K562 (cell line): ENCODE measurements at regions not wholly inside any gene's neighbourhood (a gene's known extent, or its start where the extent isn't known, plus 50 kb on each side); places are given as distances from the start of the nearest gene placed in this dataset.

Experiments used
- ATAC-seq: fragments of 200-7000 bp; cut with Tn5 transposase; 3 replicates; pipeline ENCODE4 v1.9.1; 2020; ENCODE audit warnings: moderate library complexity
- BruUV-seq: library from RNA; stranded (reverse); fragments of 400-500 nt; replicated peaks from 2 replicates; lab custom pipeline; 2021; lab: Mats Ljungman, UMichigan
- CTCF ChIA-PET: fragments of 300-600 bp; formaldehyde crosslinking; extraction: SDS; loops from one replicate; lab custom pipeline; 2021; ENCODE audit warnings: low intra/inter-chr PET ratio; lab: Yijun Ruan, JAX
- POLR2A ChIA-PET: fragments of 300-600, 350-650 bp; sonication (Branson Sonifier 250); formaldehyde crosslinking; extraction: SDS; loops from one replicate; lab custom pipeline; 2021; ENCODE audit warnings: antibody characterized with exemption, inconsistent platforms; lab: Yijun Ruan, JAX
- DNase-seq, 4 experiments: peaks; one replicate each; pipeline versions ENCODE4 v3.0.0 to v3.0.0-alpha.2; 2011 to 2018; ENCODE audit warnings: low spot score in 3 of 4, mixed read lengths in 3 of 4; ENCODE audit errors: extremely low read depth in 1 of 4
- FAIRE-seq: peaks from 2 replicates; lab custom pipeline; 2011; peaks lifted over from hg19 to GRCh38; lab: Jason Lieb, UNC
- H2AFZ ChIP-seq: 2 replicates; pipeline ENCODE4 v1.6.0; 2011; ENCODE audit warnings: low read depth, low read length, control low read depth, inconsistent platforms
- H3K27ac ChIP-seq: fragments of 200-600 bp; 3 replicates; pipeline ENCODE4 v1.8.0; 2011; ENCODE audit warnings: low read depth, mild to moderate bottlenecking, control low read depth, inconsistent platforms, low read length, moderate library complexity, mixed read lengths; ENCODE audit errors: extremely low read depth
- H3K27me3 ChIP-seq, 2 experiments: fragments of 300-600 bp in 1 of 2; 2 replicates in 1 of 2; 3 replicates in 1 of 2; pipeline versions ENCODE4 v1.6.0 to v1.8.0; 2011; ENCODE audit warnings: inconsistent platforms in 2 of 2, low read length in 2 of 2, mild to moderate bottlenecking in 1 of 2, mixed read lengths in 1 of 2, moderate library complexity in 1 of 2; ENCODE audit not compliant: control insufficient read depth in 2 of 2, insufficient read depth in 2 of 2
- H3K36me3 ChIP-seq: fragments of 300-600 bp; 3 replicates; pipeline ENCODE4 v1.8.0; 2011; ENCODE audit warnings: mild to moderate bottlenecking, low read length, inconsistent platforms; ENCODE audit not compliant: control insufficient read depth, insufficient read depth
- H3K4me1 ChIP-seq, 2 experiments: fragments of 200-600 bp in 1 of 2; replicated peaks in 1 of 2; 2 replicates in 1 of 2; 3 replicates in 1 of 2; pipeline versions ENCODE4 v1.5.1 to v1.8.0; 2011; ENCODE audit warnings: inconsistent platforms in 2 of 2, low read length in 2 of 2, mild to moderate bottlenecking in 1 of 2, mixed read lengths in 1 of 2, moderate library complexity in 1 of 2; ENCODE audit not compliant: control insufficient read depth in 2 of 2, insufficient read depth in 2 of 2
- H3K4me2 ChIP-seq: 2 replicates; pipeline ENCODE4 v1.6.1; 2011; ENCODE audit warnings: low read length, control low read depth, inconsistent platforms, mixed read lengths; ENCODE audit not compliant: insufficient read depth
- H3K4me3 ChIP-seq: fragments of 200-600 bp; sonication (generic), shearing (Covaris generic); 2 replicates; pipeline ENCODE4 v1.5.1; 2016; ENCODE audit warnings: control low read depth, inconsistent platforms
- H3K79me2 ChIP-seq: fragments of 200-600 bp; 3 replicates; pipeline ENCODE4 v1.8.0; 2011; ENCODE audit warnings: low read length, inconsistent platforms; ENCODE audit not compliant: control insufficient read depth, insufficient read depth
- H3K9ac ChIP-seq, 2 experiments: 2 replicates each; pipeline versions ENCODE4 v1.6.0 to v1.6.1; 2011; ENCODE audit warnings: low read depth in 2 of 2, low read length in 2 of 2, control low read depth in 1 of 2, inconsistent platforms in 1 of 2, mild to moderate bottlenecking in 1 of 2, mixed read lengths in 1 of 2; ENCODE audit not compliant: insufficient read depth in 1 of 2
- H3K9me1 ChIP-seq: one replicate; pipeline ENCODE4 v1.6.0; 2011; ENCODE audit warnings: inconsistent platforms, mild to moderate bottlenecking, low read length, moderate library complexity; ENCODE audit not compliant: control insufficient read depth, insufficient read depth
- H3K9me3 ChIP-seq: replicated peaks from 2 replicates; pipeline ENCODE4 v1.5.1; 2011; ENCODE audit warnings: low read depth, low read length, inconsistent platforms; ENCODE audit not compliant: control insufficient read depth, insufficient read depth
- H4K20me1 ChIP-seq: replicated peaks from 2 replicates; pipeline ENCODE4 v1.6.1; 2011; ENCODE audit warnings: low read length, inconsistent platforms, mixed read lengths; ENCODE audit not compliant: control insufficient read depth, insufficient read depth
- CBFA2T3 ChIP-seq: fragments of 450-650 bp; IDR thresholded peaks from 2 replicates; pipeline ENCODE4 v1.6.1; 2017
- CEBPG ChIP-seq, 3 experiments: fragments of 200-800 bp in 1 of 3; sonication (Bioruptor generic) in 1 of 3; sonication (generic) in 1 of 3; formaldehyde crosslinking in 1 of 3; IDR thresholded peaks in 2 of 3; conservative IDR thresholded peaks in 1 of 3; 2 replicates each; pipeline versions ENCODE4 v1.6.1 to v1.8.0; 2016 to 2022; ENCODE audit warnings: missing compliant biosample characterization in 2 of 3, missing genetic modification characterization in 2 of 3, mild to moderate bottlenecking in 1 of 3, missing genetic modification reagents in 1 of 3
- CSDE1 ChIP-seq, 2 experiments: fragments of 450-650 bp; IDR thresholded peaks; 2 replicates each; pipeline ENCODE4 v1.6.1; 2016; ENCODE audit warnings: mild to moderate bottlenecking in 1 of 2
- FOXJ3 ChIP-seq: sonication (generic); formaldehyde crosslinking; IDR thresholded peaks from 2 replicates; pipeline ENCODE4 v1.4.0; 2020; ENCODE audit warnings: mild to moderate bottlenecking, missing genetic modification reagents
- GATAD2A ChIP-seq: fragments of 450-650 bp; IDR thresholded peaks from 2 replicates; pipeline ENCODE4 v1.6.1; 2017
- HDAC6 ChIP-seq: IDR thresholded peaks from 2 replicates; pipeline ENCODE4 v1.6.1; 2012; ENCODE audit warnings: low read depth, mild to moderate bottlenecking, control low read depth, inconsistent platforms, low read length, moderate library complexity
- HMG20A ChIP-seq: fragments of 450-650 bp; formaldehyde crosslinking; conservative IDR thresholded peaks from 2 replicates; pipeline ENCODE4 v1.4.0; 2020; ENCODE audit warnings: mild to moderate bottlenecking, mixed read lengths
- SMC3 ChIP-seq: conservative IDR thresholded peaks from 2 replicates; pipeline ENCODE4 v1.6.1; 2011; ENCODE audit warnings: low read depth, low read length, improper control_type of control experiment; ENCODE audit not compliant: insufficient read depth
- TAF15 ChIP-seq: fragments of 200-400 bp; formaldehyde crosslinking; IDR thresholded peaks from 2 replicates; pipeline ENCODE4 v1.6.1; 2017; ENCODE audit warnings: mild to moderate bottlenecking, low read depth, low read length, moderate library complexity
- TBL1XR1 ChIP-seq, 2 experiments: IDR thresholded peaks; 2 replicates each; pipeline ENCODE4 v1.6.1; 2012; ENCODE audit warnings: improper control_type of control experiment in 2 of 2, low read length in 2 of 2, mild to moderate bottlenecking in 1 of 2
- TCF7L2 ChIP-seq: fragments of 150-350 bp; IDR thresholded peaks from 2 replicates; pipeline ENCODE4 v1.6.1; 2016; ENCODE audit warnings: low read depth, mild to moderate bottlenecking, low read length, moderate library complexity
- WHSC1 ChIP-seq: IDR thresholded peaks from one replicate; pipeline ENCODE4 v1.6.1; 2012; ENCODE audit warnings: low read length, control low read depth, inconsistent platforms
- WGBS: fragments of 100-300 bp; shearing (Covaris generic); methylation state at CpG from one replicate; pipeline ENCODE4 v1.1.6; 2016; ENCODE audit warnings: low coverage, mixed read lengths; ENCODE audit not compliant: insufficient coverage; ENCODE audit errors: missing lambda C conversion rate; 5-methylcytosine and 5-hydroxymethylcytosine counted together
- in situ Hi-C: fragments of 300-500 bp; cut with MboI; formaldehyde crosslinking; loops from 4 replicates; pipeline ENCODE4 v1.15.0; 2018; ENCODE audit warnings: inconsistent platforms, mixed read lengths
- intact Hi-C: fragments of 100-400 bp; cut with micrococcal nuclease; formaldehyde crosslinking; loops from 2 replicates; pipeline ENCODE4 v1.14.2; 2022
- TF ChIP-seq, protein P1 (sequence below): sonication (generic); formaldehyde crosslinking; IDR thresholded peaks from 2 replicates; pipeline ENCODE4 v1.8.0; 2023; ENCODE audit warnings: mild to moderate bottlenecking, missing genetic modification reagents
- TF ChIP-seq, protein P2 (sequence below): fragments of 250-450 bp; sonication (Bioruptor Pico); IDR thresholded peaks from 2 replicates; pipeline ENCODE4 v1.4.0; 2020; ENCODE audit warnings: mild to moderate bottlenecking, moderate library complexity, borderline replicate concordance
- TF ChIP-seq, protein P3 (sequence below): IDR thresholded peaks from 2 replicates; pipeline ENCODE4 v1.6.1; 2012; ENCODE audit warnings: low read depth, low read length, improper control_type of control experiment, borderline replicate concordance
- TF ChIP-seq, protein P4 (sequence below): fragments of 450-650 bp; IDR thresholded peaks from 2 replicates; pipeline ENCODE4 v1.6.1; 2016; ENCODE audit warnings: antibody characterized with exemption

DNA sequence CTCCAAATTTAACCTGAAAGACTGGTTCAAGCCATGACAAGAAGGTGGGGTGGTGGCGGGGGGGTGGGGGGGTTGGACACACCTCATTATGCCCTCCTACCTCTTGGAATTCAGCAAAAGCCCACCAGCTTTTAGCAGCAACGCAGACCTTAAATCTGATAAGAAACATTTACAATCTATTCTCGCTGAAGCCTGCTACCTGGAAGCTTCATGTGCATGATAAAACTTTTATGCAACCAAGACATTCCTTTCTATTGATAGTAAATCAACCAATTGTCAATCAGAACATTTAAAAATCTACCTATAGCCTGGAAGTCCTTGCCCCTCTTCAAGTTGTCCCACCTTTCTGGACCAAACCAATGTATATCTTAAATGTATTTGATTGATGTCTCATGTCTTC is 113.6 kb upstream of the FAM98A start:
- no peaks in the 10 kb centered on the region for H3K9me1 ChIP-seq
- no peak overlapping the region for H3K4me3 ChIP-seq
- H3K9ac ChIP-seq: no peak overlapping the region
- DNase-seq (no peak), FAIRE-seq (no peak), ATAC-seq (no peak)
- H3K4me1 ChIP-seq: no peaks in the 10 kb centered on the region
- intact Hi-C loops (no loop called here), in situ Hi-C loops (no loop called here)
- no peaks in the 10 kb centered on the region for H3K36me3 ChIP-seq
- no peak overlapping the region for H3K4me2 ChIP-seq
- H3K27ac ChIP-seq: no peak overlapping the region
- H2AFZ ChIP-seq: no peak overlapping the region
- ChIA-PET CTCF (no interaction called here), POLR2A (no interaction called here)
- no peaks in the 10 kb centered on the region for H3K27me3 ChIP-seq
- H3K79me2 ChIP-seq: no peaks in the 10 kb centered on the region
- BruUV-seq: no TSS peak
- H4K20me1 ChIP-seq: no peaks in the 10 kb centered on the region
- WGBS: 12% methylated on average over 2 of the region's 3 CpGs
- no peaks in the 10 kb centered on the region for H3K9me3 ChIP-seq
- TF ChIP-seq TCF7L2: no peak
- TF ChIP-seq, protein P1, sequence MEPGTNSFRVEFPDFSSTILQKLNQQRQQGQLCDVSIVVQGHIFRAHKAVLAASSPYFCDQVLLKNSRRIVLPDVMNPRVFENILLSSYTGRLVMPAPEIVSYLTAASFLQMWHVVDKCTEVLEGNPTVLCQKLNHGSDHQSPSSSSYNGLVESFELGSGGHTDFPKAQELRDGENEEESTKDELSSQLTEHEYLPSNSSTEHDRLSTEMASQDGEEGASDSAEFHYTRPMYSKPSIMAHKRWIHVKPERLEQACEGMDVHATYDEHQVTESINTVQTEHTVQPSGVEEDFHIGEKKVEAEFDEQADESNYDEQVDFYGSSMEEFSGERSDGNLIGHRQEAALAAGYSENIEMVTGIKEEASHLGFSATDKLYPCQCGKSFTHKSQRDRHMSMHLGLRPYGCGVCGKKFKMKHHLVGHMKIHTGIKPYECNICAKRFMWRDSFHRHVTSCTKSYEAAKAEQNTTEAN (CRISPR knock-in tag): no peak
- no peak for TF ChIP-seq HDAC6
- no peak for TF ChIP-seq CSDE1 (IDR thresholded peaks at IDR 0.05)
- no peak for TF ChIP-seq WHSC1
- TF ChIP-seq HMG20A (CRISPR knock-in tag): no peak
- TF ChIP-seq TBL1XR1 (IDR thresholded peaks at IDR 0.05; ENCODE audit: low read length in 2 of 2): no peak
- no peak for TF ChIP-seq FOXJ3 (CRISPR knock-in tag)
- TF ChIP-seq SMC3: no peak
- no peak for TF ChIP-seq TAF15
- TF ChIP-seq, protein P2, sequence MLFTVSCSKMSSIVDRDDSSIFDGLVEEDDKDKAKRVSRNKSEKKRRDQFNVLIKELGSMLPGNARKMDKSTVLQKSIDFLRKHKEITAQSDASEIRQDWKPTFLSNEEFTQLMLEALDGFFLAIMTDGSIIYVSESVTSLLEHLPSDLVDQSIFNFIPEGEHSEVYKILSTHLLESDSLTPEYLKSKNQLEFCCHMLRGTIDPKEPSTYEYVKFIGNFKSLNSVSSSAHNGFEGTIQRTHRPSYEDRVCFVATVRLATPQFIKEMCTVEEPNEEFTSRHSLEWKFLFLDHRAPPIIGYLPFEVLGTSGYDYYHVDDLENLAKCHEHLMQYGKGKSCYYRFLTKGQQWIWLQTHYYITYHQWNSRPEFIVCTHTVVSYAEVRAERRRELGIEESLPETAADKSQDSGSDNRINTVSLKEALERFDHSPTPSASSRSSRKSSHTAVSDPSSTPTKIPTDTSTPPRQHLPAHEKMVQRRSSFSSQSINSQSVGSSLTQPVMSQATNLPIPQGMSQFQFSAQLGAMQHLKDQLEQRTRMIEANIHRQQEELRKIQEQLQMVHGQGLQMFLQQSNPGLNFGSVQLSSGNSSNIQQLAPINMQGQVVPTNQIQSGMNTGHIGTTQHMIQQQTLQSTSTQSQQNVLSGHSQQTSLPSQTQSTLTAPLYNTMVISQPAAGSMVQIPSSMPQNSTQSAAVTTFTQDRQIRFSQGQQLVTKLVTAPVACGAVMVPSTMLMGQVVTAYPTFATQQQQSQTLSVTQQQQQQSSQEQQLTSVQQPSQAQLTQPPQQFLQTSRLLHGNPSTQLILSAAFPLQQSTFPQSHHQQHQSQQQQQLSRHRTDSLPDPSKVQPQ (CRISPR knock-in tag): no peak
- TF ChIP-seq GATAD2A: no peak
- TF ChIP-seq, protein P3, sequence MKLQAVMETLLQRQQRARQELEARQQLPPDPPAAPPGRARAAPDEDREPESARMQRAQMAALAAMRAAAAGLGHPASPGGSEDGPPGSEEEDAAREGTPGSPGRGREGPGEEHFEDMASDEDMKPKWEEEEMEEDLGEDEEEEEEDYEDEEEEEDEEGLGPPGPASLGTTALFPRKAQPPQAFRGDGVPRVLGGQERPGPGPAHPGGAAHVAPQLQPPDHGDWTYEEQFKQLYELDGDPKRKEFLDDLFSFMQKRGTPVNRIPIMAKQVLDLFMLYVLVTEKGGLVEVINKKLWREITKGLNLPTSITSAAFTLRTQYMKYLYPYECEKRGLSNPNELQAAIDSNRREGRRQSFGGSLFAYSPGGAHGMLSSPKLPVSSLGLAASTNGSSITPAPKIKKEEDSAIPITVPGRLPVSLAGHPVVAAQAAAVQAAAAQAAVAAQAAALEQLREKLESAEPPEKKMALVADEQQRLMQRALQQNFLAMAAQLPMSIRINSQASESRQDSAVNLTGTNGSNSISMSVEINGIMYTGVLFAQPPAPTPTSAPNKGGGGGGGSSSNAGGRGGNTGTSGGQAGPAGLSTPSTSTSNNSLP: no peak
- TF ChIP-seq, protein P4, sequence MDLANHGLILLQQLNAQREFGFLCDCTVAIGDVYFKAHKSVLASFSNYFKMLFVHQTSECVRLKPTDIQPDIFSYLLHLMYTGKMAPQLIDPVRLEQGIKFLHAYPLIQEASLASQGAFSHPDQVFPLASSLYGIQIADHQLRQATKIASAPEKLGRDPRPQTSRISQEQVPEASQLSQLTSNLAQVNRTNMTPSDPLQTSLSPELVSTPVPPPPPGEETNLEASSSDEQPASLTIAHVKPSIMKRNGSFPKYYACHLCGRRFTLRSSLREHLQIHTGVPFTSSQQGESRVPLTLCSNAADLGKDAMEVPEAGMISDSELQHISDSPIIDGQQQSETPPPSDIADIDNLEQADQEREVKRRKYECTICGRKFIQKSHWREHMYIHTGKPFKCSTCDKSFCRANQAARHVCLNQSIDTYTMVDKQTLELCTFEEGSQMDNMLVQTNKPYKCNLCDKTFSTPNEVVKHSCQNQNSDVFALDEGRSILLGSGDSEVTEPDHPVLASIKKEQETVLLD: no peak
- no peak for TF ChIP-seq CEBPG (CRISPR knock-in tag; IDR thresholded peaks at IDR 0.05)
- no peak for TF ChIP-seq CEBPG (tag; conservative IDR thresholded peaks at IDR 0.05 in 1 of 2, IDR thresholded peaks at IDR 0.05 in 1 of 2)
- TF ChIP-seq CBFA2T3: no peak
